K562 (cell line): ENCODE measurements at regions not wholly inside any gene's neighbourhood (a gene's known extent, or its start where the extent isn't known, plus 50 kb on each side); places are given as distances from the start of the nearest gene placed in this dataset.

Experiments used
- ATAC-seq: fragments of 200-7000 bp; cut with Tn5 transposase; 3 replicates; pipeline ENCODE4 v1.9.1; 2020; ENCODE audit warnings: moderate library complexity
- BruUV-seq: library from RNA; stranded (reverse); fragments of 400-500 nt; replicated peaks from 2 replicates; lab custom pipeline; 2021; lab: Mats Ljungman, UMichigan
- CTCF ChIA-PET: fragments of 300-600 bp; formaldehyde crosslinking; extraction: SDS; loops from one replicate; lab custom pipeline; 2021; ENCODE audit warnings: low intra/inter-chr PET ratio; lab: Yijun Ruan, JAX
- POLR2A ChIA-PET: fragments of 300-600, 350-650 bp; sonication (Branson Sonifier 250); formaldehyde crosslinking; extraction: SDS; loops from one replicate; lab custom pipeline; 2021; ENCODE audit warnings: antibody characterized with exemption, inconsistent platforms; lab: Yijun Ruan, JAX
- DNase-seq, 4 experiments: peaks; one replicate each; pipeline versions ENCODE4 v3.0.0 to v3.0.0-alpha.2; 2011 to 2018; ENCODE audit warnings: low spot score in 3 of 4, mixed read lengths in 3 of 4; ENCODE audit errors: extremely low read depth in 1 of 4
- FAIRE-seq: peaks from 2 replicates; lab custom pipeline; 2011; peaks lifted over from hg19 to GRCh38; lab: Jason Lieb, UNC
- H2AFZ ChIP-seq: 2 replicates; pipeline ENCODE4 v1.6.0; 2011; ENCODE audit warnings: low read depth, low read length, control low read depth, inconsistent platforms
- H3K27ac ChIP-seq: fragments of 200-600 bp; 3 replicates; pipeline ENCODE4 v1.8.0; 2011; ENCODE audit warnings: low read depth, mild to moderate bottlenecking, control low read depth, inconsistent platforms, low read length, moderate library complexity, mixed read lengths; ENCODE audit errors: extremely low read depth
- H3K27me3 ChIP-seq, 2 experiments: fragments of 300-600 bp in 1 of 2; 2 replicates in 1 of 2; 3 replicates in 1 of 2; pipeline versions ENCODE4 v1.6.0 to v1.8.0; 2011; ENCODE audit warnings: inconsistent platforms in 2 of 2, low read length in 2 of 2, mild to moderate bottlenecking in 1 of 2, mixed read lengths in 1 of 2, moderate library complexity in 1 of 2; ENCODE audit not compliant: control insufficient read depth in 2 of 2, insufficient read depth in 2 of 2
- H3K36me3 ChIP-seq: fragments of 300-600 bp; 3 replicates; pipeline ENCODE4 v1.8.0; 2011; ENCODE audit warnings: mild to moderate bottlenecking, low read length, inconsistent platforms; ENCODE audit not compliant: control insufficient read depth, insufficient read depth
- H3K4me1 ChIP-seq, 2 experiments: fragments of 200-600 bp in 1 of 2; replicated peaks in 1 of 2; 2 replicates in 1 of 2; 3 replicates in 1 of 2; pipeline versions ENCODE4 v1.5.1 to v1.8.0; 2011; ENCODE audit warnings: inconsistent platforms in 2 of 2, low read length in 2 of 2, mild to moderate bottlenecking in 1 of 2, mixed read lengths in 1 of 2, moderate library complexity in 1 of 2; ENCODE audit not compliant: control insufficient read depth in 2 of 2, insufficient read depth in 2 of 2
- H3K4me2 ChIP-seq: 2 replicates; pipeline ENCODE4 v1.6.1; 2011; ENCODE audit warnings: low read length, control low read depth, inconsistent platforms, mixed read lengths; ENCODE audit not compliant: insufficient read depth
- H3K4me3 ChIP-seq: fragments of 200-600 bp; sonication (generic), shearing (Covaris generic); 2 replicates; pipeline ENCODE4 v1.5.1; 2016; ENCODE audit warnings: control low read depth, inconsistent platforms
- H3K79me2 ChIP-seq: fragments of 200-600 bp; 3 replicates; pipeline ENCODE4 v1.8.0; 2011; ENCODE audit warnings: low read length, inconsistent platforms; ENCODE audit not compliant: control insufficient read depth, insufficient read depth
- H3K9ac ChIP-seq, 2 experiments: 2 replicates each; pipeline versions ENCODE4 v1.6.0 to v1.6.1; 2011; ENCODE audit warnings: low read depth in 2 of 2, low read length in 2 of 2, control low read depth in 1 of 2, inconsistent platforms in 1 of 2, mild to moderate bottlenecking in 1 of 2, mixed read lengths in 1 of 2; ENCODE audit not compliant: insufficient read depth in 1 of 2
- H3K9me1 ChIP-seq: one replicate; pipeline ENCODE4 v1.6.0; 2011; ENCODE audit warnings: inconsistent platforms, mild to moderate bottlenecking, low read length, moderate library complexity; ENCODE audit not compliant: control insufficient read depth, insufficient read depth
- H3K9me3 ChIP-seq: replicated peaks from 2 replicates; pipeline ENCODE4 v1.5.1; 2011; ENCODE audit warnings: low read depth, low read length, inconsistent platforms; ENCODE audit not compliant: control insufficient read depth, insufficient read depth
- H4K20me1 ChIP-seq: replicated peaks from 2 replicates; pipeline ENCODE4 v1.6.1; 2011; ENCODE audit warnings: low read length, inconsistent platforms, mixed read lengths; ENCODE audit not compliant: control insufficient read depth, insufficient read depth
- ATF4 ChIP-seq: fragments of 450-650 bp; formaldehyde crosslinking; IDR thresholded peaks from 2 replicates; pipeline ENCODE4 v1.4.0; 2022; ENCODE audit warnings: mild to moderate bottlenecking, moderate library complexity
- MTA2 ChIP-seq: fragments of 450-650 bp; IDR thresholded peaks from 2 replicates; pipeline ENCODE4 v1.6.1; 2016; ENCODE audit warnings: low read depth
- MYNN ChIP-seq, 2 experiments: sonication (generic); formaldehyde crosslinking in 1 of 2; IDR thresholded peaks; 2 replicates each; pipeline versions ENCODE4 v1.5.0 to v1.6.1; 2016 to 2020; ENCODE audit warnings: antibody characterized with exemption in 1 of 2, missing genetic modification reagents in 1 of 2
- SIN3A ChIP-seq, 2 experiments: fragments of 150-350 bp in 1 of 2; IDR thresholded peaks; 2 replicates each; pipeline ENCODE4 v1.6.1; 2011 to 2016; ENCODE audit warnings: borderline replicate concordance in 2 of 2, low read depth in 2 of 2, low read length in 2 of 2, mild to moderate bottlenecking in 2 of 2, moderate library complexity in 2 of 2; ENCODE audit not compliant: control insufficient read depth in 1 of 2
- ZNF318 ChIP-seq, 2 experiments: fragments of 450-650 bp; IDR thresholded peaks; 2 replicates each; pipeline ENCODE4 v1.6.1; 2016; ENCODE audit warnings: mild to moderate bottlenecking in 2 of 2, borderline replicate concordance in 1 of 2, low read depth in 1 of 2, moderate library complexity in 1 of 2
- ZNF695 ChIP-seq: fragments of 450-650 bp; formaldehyde crosslinking; IDR thresholded peaks from 2 replicates; pipeline ENCODE4 v1.4.0; 2020; ENCODE audit warnings: mild to moderate bottlenecking, moderate library complexity
- ZNF785 ChIP-seq: fragments of 250-450 bp; sonication (Bioruptor Pico); IDR thresholded peaks from 2 replicates; pipeline ENCODE4 v1.4.0; 2020; ENCODE audit warnings: mild to moderate bottlenecking
- WGBS: fragments of 100-300 bp; shearing (Covaris generic); methylation state at CpG from one replicate; pipeline ENCODE4 v1.1.6; 2016; ENCODE audit warnings: low coverage, mixed read lengths; ENCODE audit not compliant: insufficient coverage; ENCODE audit errors: missing lambda C conversion rate; 5-methylcytosine and 5-hydroxymethylcytosine counted together
- in situ Hi-C: fragments of 300-500 bp; cut with MboI; formaldehyde crosslinking; loops from 4 replicates; pipeline ENCODE4 v1.15.0; 2018; ENCODE audit warnings: inconsistent platforms, mixed read lengths
- intact Hi-C: fragments of 100-400 bp; cut with micrococcal nuclease; formaldehyde crosslinking; loops from 2 replicates; pipeline ENCODE4 v1.14.2; 2022

- no peak overlapping the region for H3K4me2 ChIP-seq
- ChIA-PET POLR2A (interaction anchor here (1.1 to 1.8 kb wide), 2 partner anchors 11 to 14 kb away, joined by 3 to 5 read pairs; no protein-coding TSS in a partner anchor), CTCF (no interaction called here)
- WGBS = 1% methylated on average over 12 of the region's 12 CpGs
- ATAC-seq (no peak), FAIRE-seq (no peak), DNase-seq (no peak)
- no peak overlapping the region for H3K9ac ChIP-seq
- no peak overlapping the region for H3K27ac ChIP-seq
- no TSS peak for BruUV-seq
- H3K4me3 ChIP-seq = no peak overlapping the region
- H3K9me1 ChIP-seq = no peaks in the 10 kb centered on the region
- no peaks in the 10 kb centered on the region for H3K79me2 ChIP-seq
- in situ Hi-C loops = no loop called here
- TF ChIP-seq ATF4 (CRISPR knock-in tag) = no peak
- TF ChIP-seq SIN3A (IDR thresholded peaks at IDR 0.05; ENCODE audit: borderline replicate concordance in 2 of 2, control insufficient read depth in 1 of 2, low read depth in 2 of 2, low read length in 2 of 2) = no peak
- no peak for TF ChIP-seq ZNF318 (IDR thresholded peaks at IDR 0.05; ENCODE audit: borderline replicate concordance in 1 of 2, low read depth in 1 of 2)
- TF ChIP-seq MTA2 = no peak
- TF ChIP-seq MYNN (IDR thresholded peaks at IDR 0.05) = no peak
- TF ChIP-seq MYNN (CRISPR knock-in tag; IDR thresholded peaks at IDR 0.05) = no peak
- no peak for TF ChIP-seq ZNF785 (CRISPR knock-in tag)
- TF ChIP-seq ZNF695 = no peak
- intact Hi-C loops = no loop called here
- H3K9me3 ChIP-seq = no peaks in the 10 kb centered on the region
- H2AFZ ChIP-seq = no peak overlapping the region
- H3K36me3 ChIP-seq = no peaks in the 10 kb centered on the region
- H4K20me1 ChIP-seq = no peaks in the 10 kb centered on the region
- H3K27me3 ChIP-seq = peaks cover 0 to 22% of the 10 kb centered on the region in 2 experiments; a peak in 2 of 5 replicates
- H3K4me1 ChIP-seq = no peaks in the 10 kb centered on the region
Measured at GRCh38 chr1:30513396-30514136, 209.8 kb downstream of the MATN1 start.
